NB4 (cell line): ENCODE measurements at regions not wholly inside any gene's neighbourhood (a gene's known extent, or its start where the extent isn't known, plus 50 kb on each side); places are given as distances from the start of the nearest gene placed in this dataset.

ENCODE experiments used
- DNase-seq: peaks from one replicate; pipeline ENCODE4 v3.0.0; 2010; ENCODE audit warnings: low read depth
- H3K4me3 ChIP-seq: one replicate; pipeline ENCODE4 v1.5.1; 2011; ENCODE audit warnings: mild to moderate bottlenecking, low read depth, low read length, moderate library complexity
- CTCF ChIP-seq: IDR thresholded peaks from one replicate; pipeline ENCODE4 v1.5.1; 2012; ENCODE audit warnings: low read depth, low read length
- MAX ChIP-seq: IDR thresholded peaks from 2 replicates; pipeline ENCODE4 v1.6.1; 2011; ENCODE audit warnings: low read depth, low read length
- MYC ChIP-seq: IDR thresholded peaks from 2 replicates; pipeline ENCODE4 v1.6.1; 2011; ENCODE audit warnings: low read depth, low read length
- POLR2A ChIP-seq: IDR thresholded peaks from 2 replicates; pipeline ENCODE4 v1.6.1; 2011; ENCODE audit warnings: mild to moderate bottlenecking; ENCODE audit not compliant: insufficient read length; ENCODE audit errors: extremely low read depth

- DNase-seq: no peak
- no peak overlapping the region for H3K4me3 ChIP-seq
- no peak for TF ChIP-seq MYC
- no peak for TF ChIP-seq MAX
- no peak for TF ChIP-seq CTCF
- TF ChIP-seq POLR2A: no peak
Measured at GRCh38 chr12:19991146-19991545, 377.2 kb upstream of the PDE3A start.

- no peak for TF ChIP-seq POLR2A
- TF ChIP-seq MYC: no peak
- TF ChIP-seq CTCF: no peak
- TF ChIP-seq MAX: no peak
- DNase-seq: no peak
- H3K4me3 ChIP-seq: no peak overlapping the region
Measured at GRCh38 chr12:19992311-19992710, 376.0 kb upstream of the PDE3A start.

GRCh38 chr12:19994968-19995367 lies 373.4 kb upstream of the PDE3A start:
- TF ChIP-seq MAX (no peak), MYC (no peak), CTCF (no peak), POLR2A (no peak)
- H3K4me3 ChIP-seq: no peak overlapping the region
- DNase-seq: no peak

- no peak for DNase-seq
- no peak for TF ChIP-seq POLR2A
- TF ChIP-seq CTCF: no peak
- no peak for TF ChIP-seq MYC
- TF ChIP-seq MAX: no peak
Measured at GRCh38 chr12:19997656-19998400, 370.5 kb upstream of the PDE3A start.

GRCh38 chr12:19998411-19998810 lies 369.9 kb upstream of the PDE3A start:
- TF ChIP-seq MYC (no peak), POLR2A (no peak), CTCF (no peak), MAX (no peak)
- no peak overlapping the region for H3K4me3 ChIP-seq
- no peak for DNase-seq

More at GRCh38 chr12:19997656-19998400, 370.5 kb upstream of the PDE3A start:
- no peak overlapping the region for H3K4me3 ChIP-seq
